ENCODE measurements at regions not wholly inside any gene's neighbourhood (a gene's known extent, or its start where the extent isn't known, plus 50 kb on each side); places are given as distances from the start of the nearest gene placed in this dataset.
"Not testable (repeated sequence)": the region's sequence is repeated elsewhere in the genome, so short reads cannot be mapped to it uniquely, and the experiment has no call there.

DNA sequence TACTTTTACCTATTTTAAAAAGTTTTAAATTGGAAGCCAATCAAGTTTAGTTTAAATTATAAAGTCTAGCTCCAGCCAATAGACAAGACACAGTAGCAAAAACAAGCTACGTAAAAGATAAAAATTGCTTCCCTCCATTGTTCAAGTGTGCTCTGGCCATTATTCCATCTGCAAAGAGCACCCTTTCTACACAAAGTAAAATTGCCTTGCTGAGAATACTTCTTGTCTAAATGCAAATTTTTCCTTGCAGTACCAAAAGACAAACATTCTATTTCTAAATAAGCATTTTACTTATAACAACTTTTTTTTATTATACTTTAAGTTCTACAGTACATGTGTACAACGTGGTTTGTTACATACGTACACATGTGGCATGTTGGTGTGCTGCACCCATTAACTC lies 75.9 kb upstream of the ZNF746 start (continued):
- TF ChIP-seq, protein P1, sequence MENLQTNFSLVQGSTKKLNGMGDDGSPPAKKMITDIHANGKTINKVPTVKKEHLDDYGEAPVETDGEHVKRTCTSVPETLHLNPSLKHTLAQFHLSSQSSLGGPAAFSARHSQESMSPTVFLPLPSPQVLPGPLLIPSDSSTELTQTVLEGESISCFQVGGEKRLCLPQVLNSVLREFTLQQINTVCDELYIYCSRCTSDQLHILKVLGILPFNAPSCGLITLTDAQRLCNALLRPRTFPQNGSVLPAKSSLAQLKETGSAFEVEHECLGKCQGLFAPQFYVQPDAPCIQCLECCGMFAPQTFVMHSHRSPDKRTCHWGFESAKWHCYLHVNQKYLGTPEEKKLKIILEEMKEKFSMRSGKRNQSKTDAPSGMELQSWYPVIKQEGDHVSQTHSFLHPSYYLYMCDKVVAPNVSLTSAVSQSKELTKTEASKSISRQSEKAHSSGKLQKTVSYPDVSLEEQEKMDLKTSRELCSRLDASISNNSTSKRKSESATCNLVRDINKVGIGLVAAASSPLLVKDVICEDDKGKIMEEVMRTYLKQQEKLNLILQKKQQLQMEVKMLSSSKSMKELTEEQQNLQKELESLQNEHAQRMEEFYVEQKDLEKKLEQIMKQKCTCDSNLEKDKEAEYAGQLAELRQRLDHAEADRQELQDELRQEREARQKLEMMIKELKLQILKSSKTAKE (CRISPR knock-in tag; IDR thresholded peaks at IDR 0.05; ENCODE audit: borderline replicate concordance), result no peak
- TF ChIP-seq ZNF589 (CRISPR knock-in tag; conservative IDR thresholded peaks at IDR 0.05), result no peak
- TF ChIP-seq, protein P2, sequence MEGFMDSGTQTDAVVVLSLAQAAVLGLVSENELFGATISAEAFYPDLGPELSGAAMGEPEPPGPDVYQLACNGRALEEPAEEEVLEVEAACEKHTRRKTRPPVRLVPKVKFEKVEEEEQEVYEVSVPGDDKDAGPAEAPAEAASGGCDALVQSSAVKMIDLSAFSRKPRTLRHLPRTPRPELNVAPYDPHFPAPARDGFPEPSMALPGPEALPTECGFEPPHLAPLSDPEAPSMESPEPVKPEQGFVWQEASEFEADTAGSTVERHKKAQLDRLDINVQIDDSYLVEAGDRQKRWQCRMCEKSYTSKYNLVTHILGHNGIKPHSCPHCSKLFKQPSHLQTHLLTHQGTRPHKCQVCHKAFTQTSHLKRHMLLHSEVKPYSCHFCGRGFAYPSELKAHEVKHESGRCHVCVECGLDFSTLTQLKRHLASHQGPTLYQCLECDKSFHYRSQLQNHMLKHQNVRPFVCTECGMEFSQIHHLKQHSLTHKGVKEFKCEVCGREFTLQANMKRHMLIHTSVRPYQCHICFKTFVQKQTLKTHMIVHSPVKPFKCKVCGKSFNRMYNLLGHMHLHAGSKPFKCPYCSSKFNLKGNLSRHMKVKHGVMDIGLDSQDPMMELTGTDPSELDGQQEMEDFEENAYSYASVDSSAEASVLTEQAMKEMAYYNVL (CRISPR knock-in tag; IDR thresholded peaks at IDR 0.05; ENCODE audit: borderline replicate concordance), result no peak

DNA sequence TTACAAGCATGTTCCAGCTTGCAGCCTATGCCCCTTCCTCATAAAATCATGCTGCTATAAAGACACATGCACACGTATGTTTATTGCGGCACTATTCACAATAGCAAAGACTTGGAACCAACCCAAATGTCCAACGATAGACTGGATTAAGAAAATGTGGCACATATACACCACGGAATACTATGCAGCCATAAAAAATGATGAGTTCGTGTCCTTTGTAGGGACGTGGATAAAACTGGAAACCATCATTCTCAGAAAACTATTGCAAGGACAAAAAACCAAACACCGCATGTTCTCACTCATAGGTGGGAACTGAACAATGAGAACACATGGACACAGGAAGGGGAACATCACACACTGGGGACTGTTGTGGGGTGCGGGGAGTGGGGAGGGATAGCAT lies 75.3 kb upstream of the ZNF746 start:
- not testable (repeated sequence) for H3K9me3 ChIP-seq (ENCODE audit: low read length)

More for the DNA sequence above, 75.3 kb upstream of the ZNF746 start:
- H3K36me3 ChIP-seq (replicated peaks in 1 of 2; ENCODE audit: control insufficient read depth in 1 of 2, insufficient read depth in 2 of 2, low read length in 2 of 2); H2AFZ ChIP-seq (ENCODE audit: low read length); H3K4me1 ChIP-seq (ENCODE audit: insufficient read depth, low read length); H3K9ac ChIP-seq (ENCODE audit: insufficient read depth, low read depth, low read length); H3K27ac ChIP-seq (ENCODE audit: extremely low read length, insufficient read depth, low read length); H3K4me2 ChIP-seq (ENCODE audit: low read depth, low read length); H3K79me2 ChIP-seq (ENCODE audit: insufficient read depth, low read length); BruUV-seq (replicated peaks); H3K4me3 ChIP-seq (replicated peaks in 1 of 3; ENCODE audit: insufficient read depth in 1 of 3, low read depth in 2 of 3, low read length in 3 of 3); POLR2A ChIA-PET; intact Hi-C loops (cut with micrococcal nuclease; ENCODE audit: unreplicated experiment); H3K27me3 ChIP-seq (ENCODE audit: control insufficient read depth in 1 of 2, insufficient read depth in 2 of 2, low read length in 2 of 2); DNase-seq (ENCODE audit: low spot score); ATAC-seq; FAIRE-seq; in situ Hi-C loops (cut with HindIII; ENCODE audit: extremely low pct_ligation_motif_present, low pct_unique_long_range_greater_than_20kb); H4K20me1 ChIP-seq (ENCODE audit: insufficient read depth, low read length); CTCF ChIA-PET (ENCODE audit: low intra/inter-chr PET ratio, low total read pairs): not testable (repeated sequence)
- 97% methylated on average over 8 of the region's 8 CpGs for WGBS (ENCODE audit: low lambda C conversion rate)

Data from HepG2 (cell line).